HAP-1 (cell line): ENCODE measurements at regions not wholly inside any gene's neighbourhood (a gene's known extent, or its start where the extent isn't known, plus 50 kb on each side); places are given as distances from the start of the nearest gene placed in this dataset.
"Not testable (repeated sequence)": the region's sequence is repeated elsewhere in the genome, so short reads cannot be mapped to it uniquely, and the experiment has no call there.

Experiments used
- DNase-seq, 2 experiments: peaks; one replicate each; pipeline ENCODE4 v3.0.0-alpha.2; 2016 to 2020; ENCODE audit warnings: low spot score in 2 of 2
- H3K27me3 ChIP-seq: fragments of 250-450 bp; sonication (Bioruptor Pico); 2 replicates; pipeline ENCODE4 v1.5.1; 2020; ENCODE audit warnings: low read depth, mild to moderate bottlenecking, moderate library complexity
- H3K36me3 ChIP-seq: fragments of 250-450 bp; sonication (Bioruptor Pico); replicated peaks from 2 replicates; pipeline ENCODE4 v1.5.1; 2020; ENCODE audit warnings: mild to moderate bottlenecking
- H3K4me1 ChIP-seq: fragments of 250-450 bp; sonication (Bioruptor Pico); 2 replicates; pipeline ENCODE4 v1.5.1; 2020; ENCODE audit warnings: mild to moderate bottlenecking
- H3K4me3 ChIP-seq: fragments of 250-450 bp; sonication (Bioruptor Pico); 2 replicates; pipeline ENCODE4 v1.5.1; 2020; ENCODE audit warnings: mild to moderate bottlenecking, moderate library complexity
- H3K9me3 ChIP-seq: fragments of 250-450 bp; sonication (Bioruptor Pico); 2 replicates; pipeline ENCODE4 v1.5.1; 2020; ENCODE audit warnings: mild to moderate bottlenecking, moderate library complexity
- in situ Hi-C: fragments of 300-500 bp; cut with MboI; formaldehyde crosslinking; loops from 3 replicates; pipeline ENCODE4 v1.14.3; 2020; ENCODE audit warnings: low sequenced_read_pairs, inconsistent platforms, mixed read lengths

GRCh38 chr11:97683733-97684132, 1293.9 kb downstream of the JRKL start:
- H3K4me3 ChIP-seq, result no peak overlapping the region
- H3K4me1 ChIP-seq, result peaks cover under 1% of the 10 kb centered on the region; the same call in 1 of the 2 replicates
- no peaks in the 10 kb centered on the region for H3K27me3 ChIP-seq
- in situ Hi-C loops, result no loop called here
- DNase-seq, result peak in 1 of 2 experiments; percentile 35
- no peaks in the 10 kb centered on the region; the same call in 1 of the 2 replicates for H3K9me3 ChIP-seq
- no peaks in the 10 kb centered on the region for H3K36me3 ChIP-seq

- H3K27me3 ChIP-seq, result no peaks in the 10 kb centered on the region
- H3K9me3 ChIP-seq, result no peaks in the 10 kb centered on the region; the same call in 1 of the 2 replicates
- peaks cover 4% of the 10 kb centered on the region; the same call in 1 of the 2 replicates for H3K4me1 ChIP-seq
- in situ Hi-C loops, result no loop called here
- H3K4me3 ChIP-seq, result no peak overlapping the region
- DNase-seq, result no peak
- H3K36me3 ChIP-seq, result no peaks in the 10 kb centered on the region
Measured at GRCh38 chr11:97684486-97685439, 1295.0 kb downstream of the JRKL start.

- in situ Hi-C loops, result no loop called here
Measured at GRCh38 chr11:97685695-97686094, 1295.9 kb downstream of the JRKL start.

GRCh38 chr11:97687111-97687510, 1297.3 kb downstream of the JRKL start:
- in situ Hi-C loops, result no loop called here
- DNase-seq, result no peak

More at GRCh38 chr11:97685695-97686094, 1295.9 kb downstream of the JRKL start:
- DNase-seq, result no peak
- no peaks in the 10 kb centered on the region for H3K9me3 ChIP-seq
- no peak overlapping the region for H3K4me3 ChIP-seq
- H3K27me3 ChIP-seq, result no peaks in the 10 kb centered on the region
- H3K4me1 ChIP-seq, result peaks cover 4% of the 10 kb centered on the region; the same call in 1 of the 2 replicates
- no peaks in the 10 kb centered on the region for H3K36me3 ChIP-seq

GRCh38 chr11:97691061-97691460, 1301.2 kb downstream of the JRKL start:
- no peaks in the 10 kb centered on the region for H3K36me3 ChIP-seq
- no peaks in the 10 kb centered on the region for H3K9me3 ChIP-seq
- H3K4me3 ChIP-seq, result no peak overlapping the region
- H3K27me3 ChIP-seq, result no peaks in the 10 kb centered on the region
- no peak for DNase-seq
- peaks cover 4% of the 10 kb centered on the region; the same call in 1 of the 2 replicates for H3K4me1 ChIP-seq
- in situ Hi-C loops, result no loop called here

More at GRCh38 chr11:97687111-97687510, 1297.3 kb downstream of the JRKL start:
- no peaks in the 10 kb centered on the region for H3K27me3 ChIP-seq
- no peaks in the 10 kb centered on the region for H3K36me3 ChIP-seq
- H3K4me1 ChIP-seq, result peaks cover 4% of the 10 kb centered on the region; the same call in 1 of the 2 replicates
- H3K4me3 ChIP-seq, result no peak overlapping the region
- H3K9me3 ChIP-seq, result no peaks in the 10 kb centered on the region

GRCh38 chr11:97702951-97703350, 1313.1 kb downstream of the JRKL start:
- Histone ChIP-seq H3K36me3 (no peaks in the 10 kb centered on the region), H3K27me3 (no peaks in the 10 kb centered on the region), H3K9me3 (no peaks in the 10 kb centered on the region), H3K4me3 (no peak overlapping the region), H3K4me1 (no peaks in the 10 kb centered on the region)
- no peak for DNase-seq
- in situ Hi-C loops, result no loop called here

- Histone ChIP-seq H3K4me3 (no peak overlapping the region), H3K27me3 (no peaks in the 10 kb centered on the region), H3K4me1 (no peaks in the 10 kb centered on the region), H3K9me3 (no peaks in the 10 kb centered on the region), H3K36me3 (no peaks in the 10 kb centered on the region)
- in situ Hi-C loops, result no loop called here
- no peak for DNase-seq
Measured at GRCh38 chr11:97703851-97704250, 1314.0 kb downstream of the JRKL start.

- DNase-seq, H3K4me3 ChIP-seq, H3K27me3 ChIP-seq, in situ Hi-C loops, H3K9me3 ChIP-seq, H3K36me3 ChIP-seq, H3K4me1 ChIP-seq: not testable (repeated sequence)
Measured at GRCh38 chr11:97705441-97705840, 1315.3 kb upstream of the CNTN5 start.

- Histone ChIP-seq H3K27me3 (no peaks in the 10 kb centered on the region), H3K4me1 (no peaks in the 10 kb centered on the region), H3K36me3 (no peaks in the 10 kb centered on the region), H3K4me3 (no peak overlapping the region), H3K9me3 (no peaks in the 10 kb centered on the region)
- in situ Hi-C loops, result no loop called here
- DNase-seq, result no peak
Measured at GRCh38 chr11:97717922-97718321, 1302.8 kb upstream of the CNTN5 start.

- Histone ChIP-seq H3K4me1 (no peaks in the 10 kb centered on the region), H3K4me3 (no peak overlapping the region), H3K36me3 (no peaks in the 10 kb centered on the region), H3K9me3 (no peaks in the 10 kb centered on the region), H3K27me3 (no peaks in the 10 kb centered on the region)
- peak in 1 of 2 experiments; percentile 35 for DNase-seq
- in situ Hi-C loops, result no loop called here
Measured at GRCh38 chr11:97722065-97722464, 1298.7 kb upstream of the CNTN5 start.

GRCh38 chr11:97722721-97723120, 1298.0 kb upstream of the CNTN5 start:
- no peak for DNase-seq
- Histone ChIP-seq H3K4me3 (no peak overlapping the region), H3K9me3 (no peaks in the 10 kb centered on the region), H3K27me3 (no peaks in the 10 kb centered on the region), H3K4me1 (no peaks in the 10 kb centered on the region), H3K36me3 (no peaks in the 10 kb centered on the region)
- in situ Hi-C loops, result no loop called here

GRCh38 chr11:97729546-97730272, 1291.0 kb upstream of the CNTN5 start:
- no peaks in the 10 kb centered on the region for H3K36me3 ChIP-seq
- peaks cover 9% of the 10 kb centered on the region for H3K4me1 ChIP-seq
- in situ Hi-C loops, result no loop called here
- peak; percentile 59 to 76 for DNase-seq
- no peaks in the 10 kb centered on the region for H3K27me3 ChIP-seq
- no peaks in the 10 kb centered on the region for H3K9me3 ChIP-seq
- H3K4me3 ChIP-seq, result no peak overlapping the region

- Histone ChIP-seq H3K4me3 (no peak overlapping the region), H3K36me3 (no peaks in the 10 kb centered on the region), H3K4me1 (peaks cover 9% of the 10 kb centered on the region), H3K27me3 (no peaks in the 10 kb centered on the region), H3K9me3 (no peaks in the 10 kb centered on the region)
- in situ Hi-C loops, result no loop called here
- DNase-seq, result no peak
Measured at GRCh38 chr11:97732011-97732632, 1288.6 kb upstream of the CNTN5 start.
